Stomach smooth muscle (tissue), 2 donors: ENCODE measurements at regions not wholly inside any gene's neighbourhood (a gene's known extent, or its start where the extent isn't known, plus 50 kb on each side); places are given as distances from the start of the nearest gene placed in this dataset.
"Not testable (repeated sequence)": the region's sequence is repeated elsewhere in the genome, so short reads cannot be mapped to it uniquely, and the experiment has no call there.

Experiments used
- H3K27ac ChIP-seq: one replicate; pipeline ENCODE4 v1.7.0; 2013; ENCODE audit warnings: mild to moderate bottlenecking, low read length, inconsistent platforms
- H3K27me3 ChIP-seq, 2 donors: one replicate each; pipeline ENCODE4 v1.7.0; 2013; ENCODE audit warnings: low read length in 2 of 2; ENCODE audit not compliant: insufficient read depth in 2 of 2, control insufficient read depth in 1 of 2
- H3K36me3 ChIP-seq, 2 donors: one replicate each; pipeline ENCODE4 v1.7.0; 2013; ENCODE audit warnings: low read length in 2 of 2; ENCODE audit not compliant: control insufficient read depth in 2 of 2, insufficient read depth in 2 of 2
- H3K4me1 ChIP-seq: one replicate; pipeline ENCODE4 v1.7.0; 2013; ENCODE audit warnings: low read length; ENCODE audit not compliant: control insufficient read depth, insufficient read depth
- H3K4me3 ChIP-seq, 2 donors: one replicate each; pipeline ENCODE4 v1.7.0; 2013; ENCODE audit warnings: low read length in 2 of 2
- H3K9ac ChIP-seq, 2 donors: one replicate each; pipeline ENCODE4 v1.7.0; 2013; ENCODE audit warnings: low read length in 2 of 2, mild to moderate bottlenecking in 1 of 2
- H3K9me3 ChIP-seq, 2 donors: one replicate each; pipeline ENCODE4 v1.7.0; 2013; ENCODE audit warnings: low read length in 2 of 2; ENCODE audit not compliant: control insufficient read depth in 2 of 2
- donor health status: healthy.
- donor health status: Pancreatic carcinoma.

DNA sequence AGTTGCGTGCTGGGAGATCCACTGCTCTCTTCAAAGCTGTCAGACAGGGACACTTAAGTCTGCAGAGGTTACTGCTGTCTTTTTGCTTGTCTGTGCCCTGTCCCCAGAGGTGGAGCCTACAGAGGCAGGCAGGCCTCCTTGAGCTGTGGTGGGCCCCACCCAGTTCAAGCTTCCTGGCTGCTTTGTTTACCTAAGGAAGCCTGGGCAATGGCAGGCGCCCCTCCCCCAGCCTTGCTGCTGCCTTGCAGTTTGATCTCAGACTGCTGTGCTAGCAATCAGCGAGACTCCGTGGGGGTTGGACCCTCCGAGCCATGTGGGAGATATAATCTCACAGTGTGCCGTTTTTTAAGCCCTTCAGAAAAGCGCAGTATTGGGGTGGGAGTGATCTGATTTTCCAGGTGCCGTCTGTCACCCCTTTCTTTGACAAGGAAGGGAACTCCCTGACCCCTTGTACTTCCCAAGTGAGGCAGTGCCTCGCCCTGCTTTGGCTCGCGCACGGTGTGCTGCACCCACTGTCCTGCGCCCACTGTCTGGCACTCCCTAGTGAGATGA is 340.6 kb downstream of the PAX1 start:
- not testable (repeated sequence) for H3K4me3 ChIP-seq, H3K27ac ChIP-seq, H3K36me3 ChIP-seq, H3K9me3 ChIP-seq, H3K27me3 ChIP-seq, H3K9ac ChIP-seq, H3K4me1 ChIP-seq

GRCh38 chr20:22027423-22027822 is 322.0 kb downstream of the PAX1 start:
- Histone ChIP-seq H3K36me3 (no peaks in the 10 kb centered on the region), H3K4me1 (no peaks in the 10 kb centered on the region), H3K27ac (no peak overlapping the region), H3K27me3 (no peaks in the 10 kb centered on the region), H3K9ac (no peak overlapping the region), H3K4me3 (no peak overlapping the region), H3K9me3 (peaks cover 0 to 3% of the 10 kb centered on the region in 2 donors)

DNA sequence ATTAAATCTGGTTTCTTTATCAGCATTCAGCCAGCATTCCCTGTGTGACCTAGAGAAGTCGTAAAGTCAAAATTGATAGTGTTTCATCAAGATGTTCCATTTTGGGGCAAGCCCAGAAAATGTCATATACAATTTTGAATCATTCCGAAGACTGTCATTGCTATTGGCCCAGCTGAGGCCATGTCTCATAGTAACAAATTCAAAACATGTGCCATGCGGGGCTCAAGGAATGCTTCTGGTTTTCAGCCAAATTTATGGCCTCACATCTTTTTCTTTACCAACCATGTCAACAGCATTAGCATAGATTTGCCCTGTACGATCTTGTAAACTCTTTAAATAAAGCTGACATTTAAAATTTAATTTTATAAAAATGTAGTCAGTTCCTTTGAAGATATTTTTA is 314.7 kb downstream of the PAX1 start:
- no peaks in the 10 kb centered on the region for H3K9me3 ChIP-seq
- H3K27ac ChIP-seq, result no peak overlapping the region
- H3K4me3 ChIP-seq, result no peak overlapping the region
- no peaks in the 10 kb centered on the region for H3K4me1 ChIP-seq
- no peaks in the 10 kb centered on the region for H3K27me3 ChIP-seq
- H3K36me3 ChIP-seq, result no peaks in the 10 kb centered on the region
- no peak overlapping the region for H3K9ac ChIP-seq

DNA sequence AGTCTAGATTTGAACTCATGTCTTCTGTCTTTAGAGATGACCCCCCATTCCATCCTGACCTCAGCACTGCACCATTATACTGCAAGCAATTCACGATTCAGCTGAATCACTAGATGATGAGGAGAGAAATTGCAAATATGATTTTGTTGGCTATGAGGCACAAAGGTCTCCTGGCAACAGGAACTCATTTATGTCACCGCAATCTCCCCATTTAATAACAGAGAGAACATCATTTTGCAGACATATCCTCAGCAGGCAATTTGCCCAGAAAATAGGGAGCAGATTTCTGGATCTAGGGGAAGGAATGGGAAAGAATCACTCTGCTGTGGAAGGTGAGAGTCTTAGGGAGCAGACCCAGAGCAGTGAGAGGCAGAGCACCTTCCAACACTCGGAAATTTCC is 303.0 kb downstream of the PAX1 start:
- Histone ChIP-seq H3K9me3 (peaks cover 2 to 3% of the 10 kb centered on the region in 2 donors), H3K9ac (no peak overlapping the region), H3K4me3 (no peak overlapping the region), H3K36me3 (no peaks in the 10 kb centered on the region), H3K4me1 (no peaks in the 10 kb centered on the region), H3K27ac (no peak overlapping the region), H3K27me3 (peaks cover 0 to 2% of the 10 kb centered on the region in 2 donors)

- no peaks in the 10 kb centered on the region for H3K4me1 ChIP-seq
- H3K36me3 ChIP-seq, result no peaks in the 10 kb centered on the region
- no peak overlapping the region for H3K4me3 ChIP-seq
- H3K27ac ChIP-seq, result no peak overlapping the region
- H3K27me3 ChIP-seq, result peaks cover 0 to 2% of the 10 kb centered on the region in 2 donors
- H3K9ac ChIP-seq, result no peak overlapping the region
- peaks cover 2 to 3% of the 10 kb centered on the region in 2 donors for H3K9me3 ChIP-seq
Observed at GRCh38 chr20:22006306-22006705, 300.8 kb downstream of the PAX1 start.

DNA sequence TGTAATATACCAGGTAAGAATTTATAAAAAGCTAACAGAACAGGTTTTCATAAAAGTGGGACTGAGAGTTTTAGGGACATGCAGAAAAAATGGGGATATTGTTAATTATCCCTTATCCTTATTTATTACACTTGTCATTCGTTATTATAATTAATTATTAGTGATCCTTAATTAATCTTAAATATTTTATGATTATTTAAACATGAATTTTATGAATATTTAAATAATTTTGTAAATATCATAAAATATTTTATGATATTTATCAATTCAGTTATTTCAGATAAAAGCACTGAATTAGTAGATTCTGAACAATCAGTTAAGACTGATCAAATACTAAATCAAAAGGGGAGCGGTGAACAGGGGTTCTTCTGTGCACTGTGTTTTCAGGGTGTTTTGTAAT is 300.1 kb downstream of the PAX1 start:
- Histone ChIP-seq H3K4me1 (no peaks in the 10 kb centered on the region), H3K27me3 (peaks cover 0 to 2% of the 10 kb centered on the region in 2 donors), H3K36me3 (no peaks in the 10 kb centered on the region), H3K4me3 (no peak overlapping the region), H3K9me3 (peaks cover 2 to 3% of the 10 kb centered on the region in 2 donors), H3K9ac (no peak overlapping the region), H3K27ac (no peak overlapping the region)

DNA sequence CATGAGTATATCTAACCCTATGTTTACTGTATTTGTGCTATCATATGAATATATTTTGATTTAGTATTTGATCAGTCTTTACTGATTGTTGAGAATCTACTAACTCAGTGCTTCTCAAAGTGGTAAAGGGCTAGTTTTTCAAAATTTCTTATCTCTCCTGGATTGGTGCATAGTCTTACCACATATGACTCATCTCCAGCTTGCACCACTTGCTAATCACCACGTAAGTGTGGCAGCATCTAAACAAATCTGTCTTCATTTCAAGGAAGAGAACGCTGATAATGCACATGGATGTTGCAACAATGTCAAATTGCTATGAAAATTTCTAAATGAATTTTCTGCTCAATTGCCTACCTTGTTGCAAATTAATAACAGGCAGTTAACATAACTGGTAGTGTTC is 299.5 kb downstream of the PAX1 start:
- H3K27me3 ChIP-seq, result peaks cover 0 to 2% of the 10 kb centered on the region in 2 donors
- H3K27ac ChIP-seq, result no peak overlapping the region
- H3K4me1 ChIP-seq, result no peaks in the 10 kb centered on the region
- no peak overlapping the region for H3K4me3 ChIP-seq
- peaks cover 2 to 3% of the 10 kb centered on the region in 2 donors for H3K9me3 ChIP-seq
- H3K9ac ChIP-seq, result no peak overlapping the region
- H3K36me3 ChIP-seq, result no peaks in the 10 kb centered on the region

DNA sequence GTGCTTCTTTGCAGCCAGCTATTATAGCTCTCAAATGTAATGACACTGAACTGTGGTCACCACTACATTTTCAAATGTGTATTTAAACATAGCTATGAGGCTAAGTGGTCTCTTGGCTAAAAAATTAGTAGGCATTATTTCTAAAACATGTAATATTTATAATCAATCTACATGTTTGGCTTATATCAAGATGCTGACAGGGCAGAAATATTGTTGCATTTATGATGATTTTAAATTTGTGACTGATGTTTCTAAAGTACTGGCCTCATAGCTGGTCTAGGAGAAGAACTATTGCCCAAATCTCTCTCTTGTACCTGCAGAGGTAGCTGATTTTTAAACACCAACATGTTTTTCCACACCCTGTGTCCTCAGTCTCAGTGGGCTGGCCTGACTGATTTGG is 298.2 kb downstream of the PAX1 start:
- Histone ChIP-seq H3K36me3 (no peaks in the 10 kb centered on the region), H3K9me3 (peaks cover 0 to 2% of the 10 kb centered on the region in 2 donors), H3K27me3 (peaks cover 0 to 2% of the 10 kb centered on the region in 2 donors), H3K4me1 (no peaks in the 10 kb centered on the region), H3K4me3 (no peak overlapping the region), H3K27ac (no peak overlapping the region), H3K9ac (no peak overlapping the region)

DNA sequence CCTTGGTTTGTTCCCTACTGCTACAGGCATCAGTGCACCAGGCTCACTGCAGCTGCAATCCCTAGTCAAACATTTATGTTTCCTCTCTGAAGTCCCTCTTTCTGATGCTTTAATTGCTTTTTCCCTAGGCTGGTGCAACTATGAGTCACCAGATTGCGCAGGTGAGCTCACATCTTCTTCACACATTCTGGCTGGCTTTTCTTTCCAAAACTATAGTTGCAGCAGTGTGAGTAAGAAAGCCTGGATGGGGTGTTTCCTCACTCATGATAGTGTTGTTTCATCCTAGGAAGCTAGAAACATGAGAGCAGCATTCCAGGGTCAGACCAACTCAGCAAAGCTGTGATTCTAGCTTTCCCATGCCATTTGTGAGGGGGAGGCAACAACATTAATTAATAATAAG is 296.4 kb downstream of the PAX1 start:
- Histone ChIP-seq H3K9ac (no peak overlapping the region), H3K4me3 (no peak overlapping the region), H3K9me3 (no peaks in the 10 kb centered on the region), H3K36me3 (no peaks in the 10 kb centered on the region), H3K27ac (no peak overlapping the region), H3K27me3 (peaks cover 0 to 2% of the 10 kb centered on the region in 2 donors), H3K4me1 (no peaks in the 10 kb centered on the region)

DNA sequence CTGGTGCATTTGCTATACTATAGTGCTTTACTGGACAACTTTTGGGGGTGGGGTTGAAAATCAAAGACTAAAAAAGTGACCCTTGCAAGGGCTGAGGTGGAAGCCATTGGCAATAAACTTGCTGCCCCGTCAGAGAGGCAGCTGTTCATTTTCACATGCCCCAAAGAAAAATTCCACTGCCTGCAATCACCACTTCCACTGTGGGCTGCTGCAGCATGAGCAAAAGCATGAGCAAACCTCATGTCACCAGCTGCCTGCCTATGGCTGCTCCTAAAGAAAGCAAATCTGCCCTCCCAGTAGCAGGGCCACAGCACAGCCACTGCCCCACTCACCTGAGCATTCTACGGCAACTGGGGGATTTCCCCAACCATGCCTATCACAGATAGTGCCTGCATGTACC is 290.0 kb downstream of the PAX1 start:
- no peak overlapping the region for H3K27ac ChIP-seq
- H3K4me1 ChIP-seq, result no peaks in the 10 kb centered on the region
- no peaks in the 10 kb centered on the region for H3K9me3 ChIP-seq
- H3K36me3 ChIP-seq, result no peaks in the 10 kb centered on the region
- no peak overlapping the region for H3K9ac ChIP-seq
- no peaks in the 10 kb centered on the region for H3K27me3 ChIP-seq
- H3K4me3 ChIP-seq, result no peak overlapping the region

DNA sequence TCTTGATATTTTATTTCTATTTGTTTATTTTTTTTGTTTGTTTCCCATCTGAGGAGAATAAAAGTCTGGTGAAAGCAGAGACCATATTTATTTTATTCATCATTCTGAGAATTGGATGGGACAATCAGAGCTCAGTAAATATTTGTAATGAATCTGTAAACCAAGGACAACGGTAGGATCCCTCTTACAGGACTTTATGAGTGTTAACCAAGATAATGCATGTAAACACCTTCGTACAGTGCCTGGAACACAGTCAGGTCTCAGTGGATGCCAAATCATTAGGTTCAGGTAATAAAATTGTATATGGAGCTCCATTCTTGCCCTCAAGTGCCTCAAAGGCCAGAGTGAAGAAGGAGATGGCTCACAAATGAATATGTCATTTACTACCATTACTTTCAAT is 288.7 kb downstream of the PAX1 start:
- H3K9ac ChIP-seq, result no peak overlapping the region
- no peaks in the 10 kb centered on the region for H3K4me1 ChIP-seq
- H3K27me3 ChIP-seq, result no peaks in the 10 kb centered on the region
- H3K27ac ChIP-seq, result no peak overlapping the region
- H3K4me3 ChIP-seq, result no peak overlapping the region
- H3K36me3 ChIP-seq, result no peaks in the 10 kb centered on the region
- H3K9me3 ChIP-seq, result no peaks in the 10 kb centered on the region
